GM21515 (cell line): ENCODE measurements at regions not wholly inside any gene's neighbourhood (a gene's known extent, or its start where the extent isn't known, plus 50 kb on each side); places are given as distances from the start of the nearest gene placed in this dataset.

Experiments
- ATAC-seq: cut with Tn5 transposase; IDR thresholded peaks from one replicate; pipeline ENCODE4 v1.9.1; 2021; ENCODE audit not compliant: unreplicated experiment

GRCh38 chr15:95302809-95303208 is 1027.7 kb upstream of the NR2F2 start:
- ATAC-seq, result no peak

- ATAC-seq, result no peak
Observed at GRCh38 chr15:95303713-95304112, 1026.8 kb upstream of the NR2F2 start.

- ATAC-seq, result no peak
Observed at GRCh38 chr15:95304151-95304946, 1026.2 kb upstream of the NR2F2 start.

GRCh38 chr15:95304947-95305400 is 1025.5 kb upstream of the NR2F2 start:
- ATAC-seq, result no peak

GRCh38 chr15:95307115-95307514 is 1023.4 kb upstream of the NR2F2 start:
- ATAC-seq, result no peak

- no peak for ATAC-seq
Observed at GRCh38 chr15:95319242-95319641, 1011.3 kb upstream of the NR2F2 start.

- no peak for ATAC-seq
Observed at GRCh38 chr15:95323796-95324195, 1006.7 kb upstream of the NR2F2 start.

GRCh38 chr15:95324656-95325055 is 1005.8 kb upstream of the NR2F2 start:
- no peak for ATAC-seq

- no peak for ATAC-seq
Observed at GRCh38 chr15:95325763-95326404, 1004.6 kb upstream of the NR2F2 start.

- ATAC-seq, result no peak
Observed at GRCh38 chr15:95326431-95327182, 1003.9 kb upstream of the NR2F2 start.

GRCh38 chr15:95327183-95327525 is 1003.3 kb upstream of the NR2F2 start:
- no peak for ATAC-seq

- ATAC-seq, result no peak
Observed at GRCh38 chr15:95327661-95328060, 1002.8 kb upstream of the NR2F2 start.

GRCh38 chr15:95328559-95328958 is 1001.9 kb upstream of the NR2F2 start:
- ATAC-seq, result no peak

GRCh38 chr15:95329362-95329761 is 1001.1 kb upstream of the NR2F2 start:
- ATAC-seq, result no peak

GRCh38 chr15:95341686-95342085 is 988.8 kb upstream of the NR2F2 start:
- no peak for ATAC-seq

- ATAC-seq, result no peak
Observed at GRCh38 chr15:95345867-95346266, 984.6 kb upstream of the NR2F2 start.

GRCh38 chr15:95346721-95347475 is 983.6 kb upstream of the NR2F2 start:
- ATAC-seq, result no peak

GRCh38 chr15:95347837-95348236 is 982.7 kb upstream of the NR2F2 start:
- ATAC-seq, result no peak

- no peak for ATAC-seq
Observed at GRCh38 chr15:95350908-95351307, 979.6 kb upstream of the NR2F2 start.

- no peak for ATAC-seq
Observed at GRCh38 chr15:95352631-95353187, 977.8 kb upstream of the NR2F2 start.

- no peak for ATAC-seq
Observed at GRCh38 chr15:95353512-95353911, 977.0 kb upstream of the NR2F2 start.
